HPDE6-E6E7 (cell line): ENCODE measurements at regions not wholly inside any gene's neighbourhood (a gene's known extent, or its start where the extent isn't known, plus 50 kb on each side); places are given as distances from the start of the nearest gene placed in this dataset.
"Not testable (repeated sequence)": the region's sequence is repeated elsewhere in the genome, so short reads cannot be mapped to it uniquely, and the experiment has no call there.

Source experiments
- DNase-seq: peaks from one replicate; pipeline ENCODE4 v3.0.0; 2011; ENCODE audit warnings: missing footprints; ENCODE audit errors: extremely low spot score

DNA sequence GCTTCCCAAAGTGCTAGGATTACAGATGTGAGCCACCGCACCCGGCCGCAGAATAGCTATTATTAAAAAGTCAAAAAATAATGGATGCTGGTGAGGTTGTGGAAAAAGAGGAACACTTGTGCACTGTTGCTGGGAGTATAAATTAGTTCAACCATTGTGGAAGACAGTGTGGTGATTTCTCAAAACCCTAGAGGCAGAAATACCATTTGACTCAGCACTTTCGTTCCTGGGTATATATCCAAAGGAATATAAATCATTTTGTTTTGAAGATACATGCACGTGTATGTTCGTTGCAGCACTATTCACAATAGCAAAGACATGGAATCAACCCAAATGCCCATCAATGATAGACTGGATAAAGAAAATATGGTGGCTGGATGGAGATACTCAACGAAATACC, 132.1 kb upstream of the MED13 start:
- not testable (repeated sequence) for DNase-seq

- DNase-seq = not testable (repeated sequence)
Observed at GRCh38 chr17:62196587-62196986, 131.5 kb upstream of the MED13 start.

- no peak for DNase-seq
Observed at GRCh38 chr17:62194401-62194800, 129.3 kb upstream of the MED13 start.

- no peak for DNase-seq
Observed at GRCh38 chr17:62193249-62193648, 128.2 kb upstream of the MED13 start.

GRCh38 chr17:62191390-62192361, 126.6 kb upstream of the MED13 start:
- DNase-seq = no peak

GRCh38 chr17:62189377-62189776, 124.3 kb upstream of the MED13 start:
- no peak for DNase-seq

- DNase-seq = peak; percentile 41
Observed at GRCh38 chr17:62188713-62189112, 123.6 kb upstream of the MED13 start.

DNA sequence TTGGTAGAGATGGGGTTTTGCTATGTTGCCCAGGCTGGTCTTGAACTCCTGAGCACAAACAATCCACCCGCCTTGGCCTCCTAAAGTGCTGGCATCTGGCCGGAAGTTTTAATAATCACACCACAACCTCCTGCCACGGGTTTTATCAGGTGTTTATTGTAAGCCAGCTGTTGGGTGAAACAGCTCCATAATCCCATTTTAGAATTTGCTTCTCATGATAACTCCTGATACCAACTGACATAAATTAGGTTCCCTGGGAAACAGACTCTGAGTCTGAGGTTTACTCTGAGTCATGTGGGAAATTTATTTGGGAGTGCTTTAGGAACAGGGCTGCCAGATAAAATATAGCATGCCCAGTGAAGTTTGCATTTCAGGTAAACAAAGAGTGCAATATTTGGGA, 122.6 kb upstream of the MED13 start:
- no peak for DNase-seq

GRCh38 chr17:62186841-62187240, 121.8 kb upstream of the MED13 start:
- DNase-seq = no peak

GRCh38 chr17:62180772-62181171, 115.7 kb upstream of the MED13 start:
- DNase-seq = no peak

DNA sequence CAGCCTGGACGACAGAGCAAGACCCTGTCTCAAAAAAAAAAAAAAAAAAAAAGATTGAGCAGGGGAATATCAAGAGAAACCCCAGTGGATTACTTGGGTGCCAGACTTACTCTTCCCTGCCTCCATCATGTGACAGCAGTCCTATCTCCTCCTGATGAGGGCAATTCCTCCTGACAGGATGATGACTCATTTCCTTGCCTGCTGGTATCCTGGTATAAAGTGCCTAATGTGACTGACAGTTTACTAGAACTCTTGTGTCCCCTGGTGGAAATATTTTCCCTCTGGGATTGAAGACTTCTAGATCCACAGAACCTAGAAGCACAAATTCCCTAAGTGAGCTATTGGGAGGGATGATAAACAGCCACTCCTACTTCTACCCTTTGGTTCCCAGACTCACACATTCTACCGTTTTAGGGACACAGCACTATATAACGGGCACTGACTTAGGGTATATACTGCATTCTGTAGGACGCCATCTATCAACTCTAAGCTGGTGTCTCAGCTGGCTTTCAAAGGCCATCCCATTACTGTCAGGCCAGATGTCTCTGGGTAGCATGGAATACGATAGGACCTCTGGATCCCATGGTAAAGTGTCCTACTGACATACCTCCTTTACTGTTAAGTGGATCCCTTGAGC, 114.6 kb upstream of the MED13 start:
- DNase-seq = peak; percentile 84

GRCh38 chr17:62178579-62178978, 113.5 kb upstream of the MED13 start:
- no peak for DNase-seq

DNA sequence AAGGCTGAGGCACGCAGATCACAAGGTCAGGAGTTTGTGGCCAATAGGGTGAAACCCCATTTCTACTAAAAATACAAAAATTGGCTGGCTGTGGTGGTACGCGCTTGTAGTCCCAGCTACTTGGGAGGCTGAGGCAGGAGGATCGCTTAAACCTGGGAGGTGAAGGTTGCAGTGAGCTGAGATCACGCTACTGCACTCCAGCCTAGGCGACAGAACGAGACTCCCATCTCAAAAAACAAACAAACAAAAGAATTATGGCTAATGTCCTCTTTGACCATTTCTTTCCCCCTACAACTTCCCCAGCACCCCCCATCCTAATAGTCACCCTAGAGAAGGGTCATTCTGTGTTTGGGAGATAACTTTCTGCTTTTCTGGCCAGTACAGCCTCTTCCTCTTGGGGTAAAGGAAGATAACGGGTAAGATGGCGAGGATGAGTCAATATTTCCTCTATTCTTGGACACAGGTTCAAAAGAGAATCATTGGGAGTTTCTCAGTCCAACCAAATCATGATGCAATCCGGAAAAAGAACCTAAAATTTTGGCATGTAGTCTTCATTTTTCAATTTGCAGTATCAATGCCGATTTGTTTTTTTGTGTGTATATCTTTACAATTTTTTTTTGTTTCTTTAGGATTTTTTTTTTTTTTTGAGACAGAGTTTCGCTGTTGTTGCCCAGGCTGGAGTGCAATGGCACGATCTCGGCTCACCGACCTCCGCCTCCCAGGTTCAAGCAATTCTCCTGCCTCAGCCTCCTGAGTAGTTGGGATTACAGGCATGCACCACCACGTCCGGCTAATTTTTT, 107.6 kb upstream of the MED13 start:
- no peak for DNase-seq

GRCh38 chr17:62167076-62167475, 102.0 kb upstream of the MED13 start:
- no peak for DNase-seq

DNA sequence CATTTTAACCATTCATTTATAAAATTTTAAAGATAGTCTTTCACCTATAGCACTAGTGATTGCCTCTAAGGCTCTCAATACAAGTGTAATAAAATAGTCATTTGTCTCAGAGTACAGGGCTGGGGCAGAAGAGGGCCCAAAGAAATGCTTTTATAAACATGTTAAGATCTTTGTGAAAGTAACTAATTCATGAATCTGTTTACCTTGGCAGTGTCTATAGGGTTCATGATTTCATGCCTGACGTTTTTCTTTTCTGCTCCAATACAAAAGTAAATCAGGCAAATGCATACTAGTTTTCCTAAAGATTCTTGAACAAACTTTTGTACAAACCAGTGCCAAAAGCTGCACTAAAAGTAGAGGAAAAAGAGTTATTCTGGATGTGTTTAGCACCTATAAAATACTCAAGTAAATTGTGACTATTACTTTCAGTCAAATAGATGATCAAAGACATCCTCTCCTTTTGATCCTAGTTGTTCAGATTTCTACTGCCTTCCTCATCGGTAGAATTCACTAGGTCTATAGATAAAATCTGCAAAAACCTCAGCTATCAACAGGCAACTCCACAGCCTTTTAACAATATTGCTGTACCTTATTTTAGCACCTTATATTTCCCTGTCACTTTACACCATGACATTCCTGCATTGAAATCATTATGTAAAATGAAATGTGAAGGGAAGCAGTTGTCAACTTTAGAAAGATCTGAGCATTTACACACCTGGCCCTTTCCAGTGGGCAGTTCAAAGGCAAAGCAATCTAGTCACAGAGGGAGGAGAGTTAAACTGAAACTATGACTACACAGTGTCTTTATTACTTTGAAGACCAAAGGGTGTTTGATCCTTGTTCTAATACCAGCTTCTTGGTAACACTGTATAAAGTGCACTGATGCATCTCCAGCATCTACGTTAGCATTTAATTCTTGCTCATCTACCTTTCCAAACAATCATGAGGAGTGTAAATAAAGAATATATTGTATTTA, 100.0 kb upstream of the MED13 start:
- DNase-seq = no peak

GRCh38 chr17:62163847-62164246, 98.8 kb upstream of the MED13 start:
- no peak for DNase-seq

GRCh38 chr17:62162898-62163297, 97.8 kb upstream of the MED13 start:
- DNase-seq = no peak

DNA sequence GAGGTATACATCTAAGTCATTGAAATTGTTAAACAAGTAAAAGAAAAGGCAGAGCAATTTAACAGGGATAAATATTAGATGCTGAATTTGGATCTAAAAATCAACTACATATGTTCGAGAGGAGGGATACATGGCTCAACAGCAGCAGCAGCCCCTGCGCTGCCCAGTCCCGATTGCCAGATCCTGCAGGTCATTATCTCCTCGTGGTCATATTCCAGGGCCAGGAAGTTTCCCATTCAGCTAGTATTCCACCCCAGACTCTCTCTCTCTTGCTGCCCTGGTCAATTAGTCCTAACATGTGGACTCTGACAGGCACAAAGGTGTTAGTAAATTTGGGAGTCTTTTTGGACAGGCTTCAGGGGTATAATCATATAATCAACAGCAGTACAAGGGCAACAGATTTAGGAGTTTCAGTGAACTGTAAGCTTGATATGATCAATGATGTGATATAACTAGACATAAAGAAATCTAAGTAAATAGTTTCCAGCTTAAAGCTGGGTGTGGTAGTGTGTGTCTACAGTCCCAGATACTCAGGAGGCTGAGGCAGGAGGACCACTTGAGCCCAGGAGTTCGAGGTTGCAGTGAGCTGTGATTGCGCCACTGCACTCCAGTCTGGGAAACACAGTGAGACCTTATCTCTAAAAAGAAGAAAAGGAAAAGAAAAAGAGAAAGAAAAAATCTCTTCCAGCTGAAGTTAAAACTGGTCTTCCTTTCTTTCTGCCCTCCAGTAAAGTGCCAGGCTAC, 96.5 kb upstream of the MED13 start:
- no peak for DNase-seq

GRCh38 chr17:62160816-62161215, 95.7 kb upstream of the MED13 start:
- no peak for DNase-seq

DNA sequence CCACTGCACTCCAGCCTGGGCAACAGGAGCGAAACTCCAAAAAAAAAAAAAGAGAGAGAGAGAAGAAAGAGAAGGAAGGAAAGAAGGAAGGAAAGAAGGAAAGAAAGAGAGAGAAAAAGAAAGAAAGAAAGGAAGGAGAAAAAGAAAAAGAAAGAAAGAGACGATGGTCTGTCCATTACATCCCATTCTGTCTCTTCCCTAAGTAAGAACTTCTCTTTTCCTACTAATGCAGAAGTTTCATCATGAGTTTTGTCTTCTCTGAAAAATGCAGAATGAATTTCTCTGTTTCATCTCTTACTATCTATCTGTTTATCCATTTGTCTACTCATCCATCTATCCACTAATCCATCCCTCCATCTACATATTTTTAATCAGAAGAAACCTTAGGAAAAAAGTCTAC, 94.9 kb upstream of the MED13 start:
- DNase-seq = no peak
